ENCODE measurements at regions not wholly inside any gene's neighbourhood (a gene's known extent, or its start where the extent isn't known, plus 50 kb on each side); places are given as distances from the start of the nearest gene placed in this dataset.

DNA sequence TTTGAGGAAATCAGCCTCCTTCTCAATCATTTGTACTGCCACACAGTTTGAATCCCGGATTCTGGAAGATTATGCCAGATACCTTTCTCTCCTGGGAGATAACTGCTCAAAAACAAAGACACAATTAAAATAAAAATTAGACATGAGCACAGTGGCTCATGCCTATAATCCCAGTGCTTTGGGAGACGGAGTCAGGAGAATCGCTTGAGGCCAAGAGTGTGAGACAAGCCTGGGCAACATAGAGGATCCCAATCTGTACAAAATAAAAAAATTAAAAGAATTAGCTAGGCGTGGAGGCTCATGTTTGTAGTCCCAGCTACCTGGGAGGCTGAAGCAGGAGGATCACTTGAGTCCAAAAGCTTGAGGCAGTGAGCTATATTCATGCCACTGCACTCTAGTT is 376.3 kb upstream of the ZFP42 start:
- POLR2A ChIA-PET = no interaction called here
- Histone ChIP-seq H2AFZ (ENCODE audit: low read length) (no peak overlapping the region), H3K27me3 (ENCODE audit: control insufficient read depth in 1 of 2, insufficient read depth in 2 of 2, low read length in 2 of 2) (no peaks in the 10 kb centered on the region), H3K9ac (ENCODE audit: insufficient read depth, low read depth, low read length) (no peak overlapping the region), H4K20me1 (ENCODE audit: insufficient read depth, low read length) (no peaks in the 10 kb centered on the region), H3K27ac (ENCODE audit: extremely low read length, insufficient read depth, low read length) (no peak overlapping the region), H3K4me2 (ENCODE audit: low read depth, low read length) (no peak overlapping the region), H3K4me1 (ENCODE audit: insufficient read depth, low read length) (no peaks in the 10 kb centered on the region), H3K9me3 (ENCODE audit: low read length) (no peaks in the 10 kb centered on the region), H3K4me3 (replicated peaks in 1 of 3; ENCODE audit: insufficient read depth in 1 of 3, low read depth in 2 of 3, low read length in 3 of 3) (no peak overlapping the region), H3K79me2 (ENCODE audit: insufficient read depth, low read length) (no peaks in the 10 kb centered on the region), H3K36me3 (replicated peaks in 1 of 2; ENCODE audit: control insufficient read depth in 1 of 2, insufficient read depth in 2 of 2, low read length in 2 of 2) (no peaks in the 10 kb centered on the region)
- no peak for FAIRE-seq
- in situ Hi-C loops (cut with HindIII; ENCODE audit: extremely low pct_ligation_motif_present, low pct_unique_long_range_greater_than_20kb) = no loop called here
- TF ChIP-seq TSC22D2 (CRISPR knock-in tag; IDR thresholded peaks at IDR 0.05; ENCODE audit: borderline replicate concordance) = no peak
- TF ChIP-seq NFE2 (CRISPR knock-in tag; IDR thresholded peaks at IDR 0.05) = no peak
- no peak for TF ChIP-seq ZC3H13 (CRISPR knock-in tag; IDR thresholded peaks at IDR 0.05)
- TF ChIP-seq, protein P1, sequence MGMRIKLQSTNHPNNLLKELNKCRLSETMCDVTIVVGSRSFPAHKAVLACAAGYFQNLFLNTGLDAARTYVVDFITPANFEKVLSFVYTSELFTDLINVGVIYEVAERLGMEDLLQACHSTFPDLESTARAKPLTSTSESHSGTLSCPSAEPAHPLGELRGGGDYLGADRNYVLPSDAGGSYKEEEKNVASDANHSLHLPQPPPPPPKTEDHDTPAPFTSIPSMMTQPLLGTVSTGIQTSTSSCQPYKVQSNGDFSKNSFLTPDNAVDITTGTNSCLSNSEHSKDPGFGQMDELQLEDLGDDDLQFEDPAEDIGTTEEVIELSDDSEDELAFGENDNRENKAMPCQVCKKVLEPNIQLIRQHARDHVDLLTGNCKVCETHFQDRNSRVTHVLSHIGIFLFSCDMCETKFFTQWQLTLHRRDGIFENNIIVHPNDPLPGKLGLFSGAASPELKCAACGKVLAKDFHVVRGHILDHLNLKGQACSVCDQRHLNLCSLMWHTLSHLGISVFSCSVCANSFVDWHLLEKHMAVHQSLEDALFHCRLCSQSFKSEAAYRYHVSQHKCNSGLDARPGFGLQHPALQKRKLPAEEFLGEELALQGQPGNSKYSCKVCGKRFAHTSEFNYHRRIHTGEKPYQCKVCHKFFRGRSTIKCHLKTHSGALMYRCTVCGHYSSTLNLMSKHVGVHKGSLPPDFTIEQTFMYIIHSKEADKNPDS (CRISPR knock-in tag; IDR thresholded peaks at IDR 0.05) = no peak
- no peak for TF ChIP-seq ZNF737 (CRISPR knock-in tag; IDR thresholded peaks at IDR 0.05; ENCODE audit: borderline replicate concordance)
- no peak for TF ChIP-seq ZNF558 (CRISPR knock-in tag; IDR thresholded peaks at IDR 0.05; ENCODE audit: borderline replicate concordance)
- TF ChIP-seq, protein P2, sequence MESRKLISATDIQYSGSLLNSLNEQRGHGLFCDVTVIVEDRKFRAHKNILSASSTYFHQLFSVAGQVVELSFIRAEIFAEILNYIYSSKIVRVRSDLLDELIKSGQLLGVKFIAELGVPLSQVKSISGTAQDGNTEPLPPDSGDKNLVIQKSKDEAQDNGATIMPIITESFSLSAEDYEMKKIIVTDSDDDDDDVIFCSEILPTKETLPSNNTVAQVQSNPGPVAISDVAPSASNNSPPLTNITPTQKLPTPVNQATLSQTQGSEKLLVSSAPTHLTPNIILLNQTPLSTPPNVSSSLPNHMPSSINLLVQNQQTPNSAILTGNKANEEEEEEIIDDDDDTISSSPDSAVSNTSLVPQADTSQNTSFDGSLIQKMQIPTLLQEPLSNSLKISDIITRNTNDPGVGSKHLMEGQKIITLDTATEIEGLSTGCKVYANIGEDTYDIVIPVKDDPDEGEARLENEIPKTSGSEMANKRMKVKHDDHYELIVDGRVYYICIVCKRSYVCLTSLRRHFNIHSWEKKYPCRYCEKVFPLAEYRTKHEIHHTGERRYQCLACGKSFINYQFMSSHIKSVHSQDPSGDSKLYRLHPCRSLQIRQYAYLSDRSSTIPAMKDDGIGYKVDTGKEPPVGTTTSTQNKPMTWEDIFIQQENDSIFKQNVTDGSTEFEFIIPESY (CRISPR knock-in tag; IDR thresholded peaks at IDR 0.05) = no peak
- TF ChIP-seq ZNF496 (CRISPR knock-in tag; IDR thresholded peaks at IDR 0.05; ENCODE audit: insufficient replicate concordance) = no peak
- TF ChIP-seq, protein P3, sequence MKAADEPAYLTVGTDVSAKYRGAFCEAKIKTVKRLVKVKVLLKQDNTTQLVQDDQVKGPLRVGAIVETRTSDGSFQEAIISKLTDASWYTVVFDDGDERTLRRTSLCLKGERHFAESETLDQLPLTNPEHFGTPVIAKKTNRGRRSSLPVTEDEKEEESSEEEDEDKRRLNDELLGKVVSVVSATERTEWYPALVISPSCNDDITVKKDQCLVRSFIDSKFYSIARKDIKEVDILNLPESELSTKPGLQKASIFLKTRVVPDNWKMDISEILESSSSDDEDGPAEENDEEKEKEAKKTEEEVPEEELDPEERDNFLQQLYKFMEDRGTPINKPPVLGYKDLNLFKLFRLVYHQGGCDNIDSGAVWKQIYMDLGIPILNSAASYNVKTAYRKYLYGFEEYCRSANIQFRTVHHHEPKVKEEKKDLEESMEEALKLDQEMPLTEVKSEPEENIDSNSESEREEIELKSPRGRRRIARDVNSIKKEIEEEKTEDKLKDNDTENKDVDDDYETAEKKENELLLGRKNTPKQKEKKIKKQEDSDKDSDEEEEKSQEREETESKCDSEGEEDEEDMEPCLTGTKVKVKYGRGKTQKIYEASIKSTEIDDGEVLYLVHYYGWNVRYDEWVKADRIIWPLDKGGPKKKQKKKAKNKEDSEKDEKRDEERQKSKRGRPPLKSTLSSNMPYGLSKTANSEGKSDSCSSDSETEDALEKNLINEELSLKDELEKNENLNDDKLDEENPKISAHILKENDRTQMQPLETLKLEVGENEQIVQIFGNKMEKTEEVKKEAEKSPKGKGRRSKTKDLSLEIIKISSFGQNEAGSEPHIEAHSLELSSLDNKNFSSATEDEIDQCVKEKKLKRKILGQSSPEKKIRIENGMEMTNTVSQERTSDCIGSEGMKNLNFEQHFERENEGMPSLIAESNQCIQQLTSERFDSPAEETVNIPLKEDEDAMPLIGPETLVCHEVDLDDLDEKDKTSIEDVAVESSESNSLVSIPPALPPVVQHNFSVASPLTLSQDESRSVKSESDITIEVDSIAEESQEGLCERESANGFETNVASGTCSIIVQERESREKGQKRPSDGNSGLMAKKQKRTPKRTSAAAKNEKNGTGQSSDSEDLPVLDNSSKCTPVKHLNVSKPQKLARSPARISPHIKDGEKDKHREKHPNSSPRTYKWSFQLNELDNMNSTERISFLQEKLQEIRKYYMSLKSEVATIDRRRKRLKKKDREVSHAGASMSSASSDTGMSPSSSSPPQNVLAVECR (CRISPR knock-in tag; IDR thresholded peaks at IDR 0.05; ENCODE audit: borderline replicate concordance) = no peak
- TF ChIP-seq ATRX (CRISPR knock-in tag; IDR thresholded peaks at IDR 0.05; ENCODE audit: borderline replicate concordance) = no peak
- no peak for TF ChIP-seq ZFP37 (CRISPR knock-in tag; IDR thresholded peaks at IDR 0.05; ENCODE audit: borderline replicate concordance)
- no peak for TF ChIP-seq JDP2 (CRISPR knock-in tag; IDR thresholded peaks at IDR 0.05; ENCODE audit: borderline replicate concordance)
- TF ChIP-seq ZNF224 (CRISPR knock-in tag; IDR thresholded peaks at IDR 0.05) = no peak
- 10% methylated on average over 4 of the region's 4 CpGs for WGBS (ENCODE audit: low lambda C conversion rate)
- CTCF ChIA-PET (ENCODE audit: low intra/inter-chr PET ratio, low total read pairs) = no interaction called here
- intact Hi-C loops (cut with micrococcal nuclease; ENCODE audit: unreplicated experiment) = no loop called here
- no peak for DNase-seq (ENCODE audit: low spot score)
- no TSS peak for BruUV-seq (replicated peaks)
- ATAC-seq = no peak
